B cell (primary cell): ENCODE measurements at regions not wholly inside any gene's neighbourhood (a gene's known extent, or its start where the extent isn't known, plus 50 kb on each side); places are given as distances from the start of the nearest gene placed in this dataset.

Experiments used
- ATAC-seq: fragments of 200-7000 bp; cut with Tn5 transposase; one replicate; pipeline ENCODE4 v1.10.0; 2021; ENCODE audit warnings: low read depth, mild to moderate bottlenecking, moderate number of reproducible peaks, moderate library complexity
- CTCF ChIA-PET: fragments of 350-600 bp; sonication (Branson Sonifier 250); formaldehyde crosslinking; loops from one replicate; lab custom pipeline; 2021; ENCODE audit warnings: antibody characterized with exemption, inconsistent platforms; lab: Charles Lee
- POLR2A ChIA-PET: fragments of 350-600 bp; sonication (Branson Sonifier 250); formaldehyde crosslinking; loops from one replicate; lab custom pipeline; 2021; ENCODE audit warnings: antibody characterized with exemption; lab: Charles Lee
- DNase-seq: peaks from one replicate; pipeline ENCODE4 v3.0.0; 2013
- H2AFZ ChIP-seq: 2 replicates; pipeline ENCODE4 v1.6.1; 2012; ENCODE audit warnings: mild to moderate bottlenecking, low read depth, low read length; ENCODE audit not compliant: insufficient read depth, poor library complexity, severe bottlenecking
- H3K27ac ChIP-seq, 2 donors: 1 replicate in 1 of 2; 2 replicates in 1 of 2; pipeline ENCODE4 v1.5.1; 2012 to 2013; ENCODE audit warnings: low read length in 2 of 2, mild to moderate bottlenecking in 2 of 2, moderate library complexity in 1 of 2
- H3K27me3 ChIP-seq, 4 experiments: fragments of 200-600 bp in 1 of 4; sonication (generic) in 1 of 4; replicated peaks in 1 of 4; 1 replicate in 2 of 4; 2 replicates in 2 of 4; pipeline versions ENCODE4 v1.6.1 to v1.7.0; 2013 to 2016; ENCODE audit warnings: low read length in 3 of 4, mild to moderate bottlenecking in 2 of 4, mixed read lengths in 1 of 4, moderate library complexity in 1 of 4; ENCODE audit not compliant: insufficient read depth in 4 of 4, control insufficient read depth in 3 of 4; ENCODE audit errors: control extremely low read depth in 1 of 4
- H3K36me3 ChIP-seq, 2 experiments: replicated peaks in 1 of 2; 1 replicate in 1 of 2; 2 replicates in 1 of 2; pipeline versions ENCODE4 v1.6.1 to v1.7.1; 2013; ENCODE audit warnings: low read length in 1 of 2; ENCODE audit not compliant: insufficient read depth in 2 of 2, control insufficient read depth in 1 of 2; ENCODE audit errors: control extremely low read depth in 1 of 2, extremely low read depth in 1 of 2
- H3K4me1 ChIP-seq, 2 donors: fragments of 200-600 bp in 1 of 2; sonication (generic) in 1 of 2; 1 replicate in 1 of 2; 2 replicates in 1 of 2; pipeline versions ENCODE4 v1.5.1 to v1.6.1; 2013 to 2017; ENCODE audit warnings: low read length in 2 of 2; ENCODE audit not compliant: control insufficient read depth in 2 of 2, insufficient read depth in 2 of 2
- H3K4me2 ChIP-seq: replicated peaks from 2 replicates; pipeline ENCODE3; 2012; ENCODE audit warnings: mild to moderate bottlenecking, low read depth, low read length; ENCODE audit not compliant: poor library complexity, severe bottlenecking
- H3K4me3 ChIP-seq, 5 experiments: fragments of 200-600 bp in 1 of 5; sonication (generic) in 1 of 5; 1 replicate in 3 of 5; 2 replicates in 2 of 5; pipeline versions ENCODE4 v1.5.1 to v1.7.0; 2011 to 2016; ENCODE audit warnings: low read length in 4 of 5, mild to moderate bottlenecking in 4 of 5, low read depth in 2 of 5, control low read depth in 1 of 5, moderate library complexity in 1 of 5; ENCODE audit not compliant: insufficient read depth in 1 of 5; ENCODE audit errors: control extremely low read depth in 1 of 5, extremely low read depth in 1 of 5
- H3K79me2 ChIP-seq: fragments of 200-600 bp; sonication (generic); one replicate; pipeline ENCODE4 v1.6.0; 2016; ENCODE audit warnings: low read length; ENCODE audit not compliant: control insufficient read depth, insufficient read depth
- H3K9ac ChIP-seq: fragments of 200-600 bp; sonication (generic); 2 replicates; pipeline ENCODE4 v1.6.1; 2017; ENCODE audit warnings: mild to moderate bottlenecking, low read length, moderate library complexity
- H3K9me3 ChIP-seq, 3 donors: one replicate each; pipeline versions ENCODE4 v1.6.1 to v1.7.1; 2013; ENCODE audit warnings: low read length in 2 of 3; ENCODE audit not compliant: control insufficient read depth in 2 of 3, insufficient read depth in 1 of 3; ENCODE audit errors: control extremely low read depth in 1 of 3
- H4K20me1 ChIP-seq: 2 replicates; pipeline ENCODE4 v1.6.0; 2012; ENCODE audit warnings: mild to moderate bottlenecking, low read length; ENCODE audit not compliant: insufficient read depth, control insufficient read depth, poor library complexity, severe bottlenecking
- H3K27ac Mint-ChIP-seq: one replicate; pipeline ENCODE4 v1.8.0; 2021; ENCODE audit warnings: mixed read lengths
- H3K27me3 Mint-ChIP-seq: one replicate; pipeline ENCODE4 v1.8.0; 2021; ENCODE audit warnings: mixed read lengths
- H3K4me1 Mint-ChIP-seq: one replicate; pipeline ENCODE4 v1.8.0; 2021; ENCODE audit warnings: mixed read lengths
- H3K4me3 Mint-ChIP-seq: one replicate; pipeline ENCODE4 v1.8.0; 2021; ENCODE audit warnings: mixed read lengths
- H3K9me3 Mint-ChIP-seq: one replicate; pipeline ENCODE4 v1.8.0; 2022; ENCODE audit warnings: mixed read lengths; ENCODE audit not compliant: insufficient read depth
- EZH2 ChIP-seq: IDR thresholded peaks from 2 replicates; pipeline ENCODE4 v1.6.1; 2012; ENCODE audit warnings: borderline replicate concordance, low read depth, mild to moderate bottlenecking, moderate library complexity, low read length; ENCODE audit not compliant: insufficient read depth, poor library complexity, severe bottlenecking
- WGBS: methylation state at CpG from one replicate; pipeline ENCODE4 v1.1.5; 2013; ENCODE audit warnings: missing lambda C conversion rate; ENCODE audit not compliant: insufficient coverage; 5-methylcytosine and 5-hydroxymethylcytosine counted together
- intact Hi-C: fragments of 100-400 bp; cut with micrococcal nuclease; formaldehyde crosslinking; loops from one replicate; pipeline ENCODE4 v1.10.0; 2022
- TF ChIP-seq, protein P1 (sequence below): fragments of 200-600 bp; IDR thresholded peaks from one replicate; pipeline ENCODE4 v1.8.0; 2022; ENCODE audit warnings: antibody characterized with exemption, mild to moderate bottlenecking

DNA sequence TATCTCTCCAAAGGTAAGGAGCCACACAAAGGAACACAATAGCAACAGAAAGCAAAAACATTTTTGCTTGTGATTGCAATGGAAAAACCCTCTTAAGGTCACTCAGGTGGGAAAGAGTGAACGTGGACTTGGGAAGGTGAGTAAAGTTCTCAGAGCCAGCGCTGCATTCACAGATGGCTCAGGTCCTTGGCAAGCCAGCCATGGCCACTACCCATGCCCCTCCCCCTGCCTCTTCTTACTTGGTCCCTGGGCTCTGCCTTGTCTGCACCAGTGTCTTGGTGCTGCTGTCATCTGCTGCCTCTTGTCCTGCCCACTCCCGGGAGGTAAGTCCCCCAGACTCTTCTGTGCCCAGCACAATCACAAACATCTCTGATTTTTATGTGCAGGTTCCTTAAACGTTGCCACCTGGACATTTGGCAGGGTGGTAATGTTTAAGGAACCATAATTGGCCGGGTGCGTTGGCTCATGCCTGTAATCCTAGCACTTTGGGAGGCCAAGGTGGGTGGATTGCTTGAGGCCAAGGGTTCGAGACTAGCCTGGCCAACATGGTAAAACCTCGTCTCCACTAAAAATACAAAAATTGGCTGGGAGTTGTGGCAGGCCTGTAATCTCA, 74.6 kb downstream of the FEM1C start:
- POLR2A ChIA-PET, result no interaction called here
- CTCF ChIA-PET, result interaction anchor here (0.7 kb wide), 1 partner anchor 790 kb away, joined by 4 read pairs; no protein-coding TSS in a partner anchor
- no peak overlapping the region for H3K27ac Mint-ChIP-seq
- H3K4me1 Mint-ChIP-seq, result no peaks in the 10 kb centered on the region
- Histone ChIP-seq H2AFZ (no peak overlapping the region), H3K79me2 (no peaks in the 10 kb centered on the region), H3K36me3 (no peaks in the 10 kb centered on the region), H3K4me3 (no peak overlapping the region), H3K9me3 (no peaks in the 10 kb centered on the region), H3K4me1 (no peaks in the 10 kb centered on the region), H3K27me3 (no peaks in the 10 kb centered on the region), H3K9ac (no peak overlapping the region), H3K27ac (no peak overlapping the region), H3K4me2 (no peak overlapping the region), H4K20me1 (no peaks in the 10 kb centered on the region)
- intact Hi-C loops, result no loop called here
- 100% methylated on average over 6 of the region's 8 CpGs for WGBS
- DNase-seq (no peak), ATAC-seq (no peak)
- H3K4me3 Mint-ChIP-seq, result no peak overlapping the region
- H3K27me3 Mint-ChIP-seq, result no peaks in the 10 kb centered on the region
- TF ChIP-seq, protein P1, sequence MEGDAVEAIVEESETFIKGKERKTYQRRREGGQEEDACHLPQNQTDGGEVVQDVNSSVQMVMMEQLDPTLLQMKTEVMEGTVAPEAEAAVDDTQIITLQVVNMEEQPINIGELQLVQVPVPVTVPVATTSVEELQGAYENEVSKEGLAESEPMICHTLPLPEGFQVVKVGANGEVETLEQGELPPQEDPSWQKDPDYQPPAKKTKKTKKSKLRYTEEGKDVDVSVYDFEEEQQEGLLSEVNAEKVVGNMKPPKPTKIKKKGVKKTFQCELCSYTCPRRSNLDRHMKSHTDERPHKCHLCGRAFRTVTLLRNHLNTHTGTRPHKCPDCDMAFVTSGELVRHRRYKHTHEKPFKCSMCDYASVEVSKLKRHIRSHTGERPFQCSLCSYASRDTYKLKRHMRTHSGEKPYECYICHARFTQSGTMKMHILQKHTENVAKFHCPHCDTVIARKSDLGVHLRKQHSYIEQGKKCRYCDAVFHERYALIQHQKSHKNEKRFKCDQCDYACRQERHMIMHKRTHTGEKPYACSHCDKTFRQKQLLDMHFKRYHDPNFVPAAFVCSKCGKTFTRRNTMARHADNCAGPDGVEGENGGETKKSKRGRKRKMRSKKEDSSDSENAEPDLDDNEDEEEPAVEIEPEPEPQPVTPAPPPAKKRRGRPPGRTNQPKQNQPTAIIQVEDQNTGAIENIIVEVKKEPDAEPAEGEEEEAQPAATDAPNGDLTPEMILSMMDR, result no peak
- no peak for TF ChIP-seq EZH2
- no peaks in the 10 kb centered on the region for H3K9me3 Mint-ChIP-seq

DNA sequence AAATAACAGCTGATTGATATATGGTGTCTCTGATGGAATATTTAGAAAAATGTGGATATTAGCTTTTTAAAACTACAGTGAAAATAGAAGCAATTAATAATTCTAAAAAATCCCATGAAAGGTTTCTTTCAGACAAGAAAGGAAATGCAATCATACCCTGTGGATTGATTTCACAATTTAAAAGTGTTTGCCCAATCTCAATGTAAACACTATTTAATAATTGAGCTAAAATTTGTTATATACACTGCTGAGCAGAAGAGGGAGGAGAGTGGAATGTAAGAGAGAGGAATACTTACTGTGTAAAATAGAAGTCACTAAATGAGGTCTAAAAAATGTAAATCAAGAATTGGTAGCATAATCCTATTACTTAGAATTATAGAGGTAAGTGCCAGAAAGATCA, 76.9 kb downstream of the FEM1C start:
- no peak for DNase-seq
- no peaks in the 10 kb centered on the region for H3K4me1 Mint-ChIP-seq
- Histone ChIP-seq H3K27ac (no peak overlapping the region), H3K9me3 (no peaks in the 10 kb centered on the region), H3K36me3 (no peaks in the 10 kb centered on the region), H3K9ac (no peak overlapping the region), H3K27me3 (no peaks in the 10 kb centered on the region), H3K4me3 (no peak overlapping the region), H3K79me2 (no peaks in the 10 kb centered on the region), H2AFZ (no peak overlapping the region), H3K4me1 (no peaks in the 10 kb centered on the region), H4K20me1 (no peaks in the 10 kb centered on the region), H3K4me2 (no peak overlapping the region)
- ChIA-PET CTCF (no interaction called here), POLR2A (no interaction called here)
- intact Hi-C loops, result no loop called here
- no peak overlapping the region for H3K4me3 Mint-ChIP-seq
- no peaks in the 10 kb centered on the region for H3K9me3 Mint-ChIP-seq
- no peak overlapping the region for H3K27ac Mint-ChIP-seq
- TF ChIP-seq, protein P1, result no peak
- no peak for TF ChIP-seq EZH2
- no peaks in the 10 kb centered on the region for H3K27me3 Mint-ChIP-seq
- ATAC-seq, result no peak
